Midbrain (tissue), 1 donor: ENCODE measurements at regions not wholly inside any gene's neighbourhood (a gene's known extent, or its start where the extent isn't known, plus 50 kb on each side); places are given as distances from the start of the nearest gene placed in this dataset.
A peak's percentile ranks its signal among the peaks of the same experiment; 100 is the strongest.
"Not testable (repeated sequence)": the region's sequence is repeated elsewhere in the genome, so short reads cannot be mapped to it uniquely, and the experiment has no call there.

ENCODE experiments used
- DNase-seq: peaks from one replicate; lab custom pipeline; 2025; lab: John Stamatoyannopoulos, UW

DNA sequence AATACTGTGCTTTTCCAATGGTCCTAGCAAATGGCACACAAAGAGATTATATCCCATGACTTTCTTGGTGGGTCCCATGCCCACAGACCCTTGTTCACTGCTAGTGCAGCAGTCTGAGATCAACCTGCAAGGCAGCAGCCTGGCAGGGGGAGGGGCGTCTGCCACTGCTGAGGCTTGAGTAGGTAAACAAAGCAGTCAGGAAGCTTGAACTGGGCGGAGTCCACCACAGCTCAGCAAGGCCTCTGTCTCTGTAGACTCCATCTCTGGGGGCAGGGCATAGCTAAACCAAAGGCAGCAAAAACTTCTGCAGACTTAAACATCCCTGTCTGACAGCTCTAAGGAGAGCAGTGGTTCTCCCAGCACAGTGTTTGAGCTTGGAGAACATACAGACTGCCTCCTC is 82.9 kb downstream of the ZNF737 start:
- no peak for DNase-seq

DNA sequence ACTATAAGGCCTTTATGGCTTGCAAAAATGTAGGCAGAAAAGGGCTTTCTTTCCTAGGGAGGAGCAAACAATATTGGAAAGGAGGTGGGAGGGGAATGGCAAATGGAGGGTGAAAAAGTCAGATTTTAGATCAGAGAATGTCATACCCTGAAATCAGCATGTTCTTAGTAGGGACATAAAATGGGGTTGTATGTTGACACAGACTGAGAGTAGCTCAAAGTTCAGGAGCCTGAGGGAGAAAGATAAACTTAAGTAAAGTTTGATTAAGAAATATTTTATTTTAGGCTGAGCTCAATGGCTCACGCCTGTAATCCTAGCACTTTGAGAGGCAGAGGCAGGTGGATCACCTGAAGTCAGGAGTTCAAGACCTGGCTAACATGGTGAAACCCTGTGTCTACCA is 83.8 kb downstream of the ZNF737 start:
- no peak for DNase-seq

DNA sequence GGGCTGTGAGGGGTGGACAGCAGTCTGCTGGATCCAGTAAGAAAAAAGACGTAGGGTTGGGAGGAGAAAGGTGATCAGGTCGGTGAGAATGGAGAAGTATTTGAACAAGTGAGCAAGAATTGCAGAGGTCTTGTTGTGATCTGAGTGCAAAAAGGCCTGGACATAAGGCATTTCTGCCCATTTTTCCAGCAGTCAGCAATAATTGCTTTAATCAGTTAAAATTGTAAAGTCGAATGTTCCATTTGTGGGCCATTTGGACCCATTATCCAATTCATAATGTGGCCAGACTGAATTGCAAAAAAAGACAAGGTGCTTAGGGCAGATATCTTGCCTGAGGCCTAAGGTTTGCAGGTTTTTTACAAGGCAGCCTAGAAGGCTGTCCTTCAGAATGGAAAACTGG is 86.1 kb downstream of the ZNF737 start:
- DNase-seq: no peak

DNA sequence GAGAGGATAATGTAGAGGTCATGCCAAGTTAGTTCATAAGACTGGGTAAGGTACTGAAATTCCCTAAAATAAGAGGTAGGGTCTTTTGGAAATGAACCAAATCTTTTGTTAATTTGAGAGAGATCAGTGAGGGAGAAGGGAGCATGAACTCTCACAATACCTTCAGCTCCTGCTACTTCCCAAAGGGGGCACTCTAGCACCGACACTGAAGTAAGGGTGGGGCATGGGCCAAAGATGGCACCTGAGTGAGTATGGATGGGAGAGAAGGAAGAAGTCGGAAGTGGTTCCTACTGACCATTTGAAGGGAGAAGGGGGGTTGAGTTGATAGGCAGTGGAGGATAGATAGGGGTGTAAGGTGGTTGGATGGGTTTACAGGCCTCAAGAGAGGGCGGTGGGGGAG is 86.6 kb downstream of the ZNF737 start:
- no peak for DNase-seq

DNA sequence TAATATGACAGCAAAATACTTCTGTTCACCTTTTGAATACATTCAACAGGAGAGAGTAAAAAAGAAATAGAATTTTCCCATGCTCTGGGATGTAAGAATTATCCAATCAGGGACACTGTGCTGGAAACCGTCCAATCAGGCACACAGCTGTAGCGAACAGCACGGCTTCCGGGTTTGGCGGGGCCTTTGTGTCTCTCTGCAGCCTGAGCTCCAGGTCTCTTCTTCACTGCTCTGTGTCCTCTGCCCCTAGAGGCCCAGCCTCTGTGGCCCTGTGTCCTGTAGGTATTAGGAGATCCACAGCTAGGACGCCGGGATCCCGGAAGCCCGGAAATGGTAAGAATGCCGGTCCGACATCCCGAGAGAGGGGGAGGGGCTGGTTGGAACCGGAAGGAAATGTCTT is 92.7 kb downstream of the ZNF737 start:
- no peak for DNase-seq

DNA sequence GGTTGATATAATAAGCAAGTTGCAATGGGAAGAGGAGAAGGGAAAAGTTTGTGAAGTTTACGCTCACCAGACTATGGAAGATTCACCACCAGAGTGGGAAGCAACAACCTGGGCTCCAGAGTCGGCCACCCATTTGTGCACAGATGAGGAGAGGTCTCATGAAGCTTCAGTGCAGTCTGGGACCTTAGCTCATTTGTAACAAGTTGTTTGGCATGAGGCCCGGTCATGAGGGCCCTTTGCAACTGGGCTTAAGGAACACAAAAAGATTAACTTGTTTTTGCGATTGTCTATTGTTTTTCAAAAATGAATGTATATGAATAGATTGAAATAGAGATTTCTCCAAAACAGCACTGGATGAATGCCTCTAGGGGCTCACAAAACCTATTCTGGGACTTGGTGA is 94.2 kb downstream of the ZNF737 start:
- DNase-seq: no peak

DNA sequence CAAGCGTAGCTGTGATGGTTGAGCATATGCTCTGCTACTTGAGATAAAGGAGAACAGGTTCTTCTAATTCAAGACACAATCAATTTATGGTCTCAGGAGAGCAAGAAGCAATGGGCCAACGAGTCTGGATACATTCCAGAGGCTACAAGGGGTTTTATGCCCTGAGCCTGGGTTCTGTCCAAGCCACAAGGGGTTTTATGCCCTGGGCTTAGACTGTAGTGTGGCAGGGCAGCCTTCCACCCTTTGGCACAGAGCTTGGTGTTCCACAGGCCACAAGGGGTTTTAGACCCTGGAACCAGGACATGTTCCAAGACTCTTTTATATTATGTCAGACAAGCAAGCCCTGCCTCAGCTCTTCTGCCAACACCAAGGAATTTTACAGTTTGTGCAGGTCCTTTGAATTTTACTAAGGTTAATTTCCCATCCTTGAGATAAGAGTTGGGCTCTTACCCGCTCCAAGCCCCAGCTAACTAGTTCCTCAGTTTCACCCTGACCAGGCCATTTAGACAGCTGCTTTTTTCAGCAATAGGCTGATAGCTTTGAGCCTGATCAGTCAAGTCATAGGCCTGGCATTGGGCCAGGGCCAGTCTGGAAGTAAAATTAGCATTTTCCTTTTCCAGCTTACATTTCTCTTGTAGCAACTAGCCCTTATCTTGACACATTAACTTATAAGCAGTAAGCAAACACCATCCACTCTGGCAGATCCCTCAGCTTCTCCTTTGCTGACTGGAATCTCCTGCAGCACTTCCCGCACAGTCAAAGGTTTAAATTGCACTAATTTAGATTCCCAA is 95.0 kb downstream of the ZNF737 start:
- no peak for DNase-seq

DNA sequence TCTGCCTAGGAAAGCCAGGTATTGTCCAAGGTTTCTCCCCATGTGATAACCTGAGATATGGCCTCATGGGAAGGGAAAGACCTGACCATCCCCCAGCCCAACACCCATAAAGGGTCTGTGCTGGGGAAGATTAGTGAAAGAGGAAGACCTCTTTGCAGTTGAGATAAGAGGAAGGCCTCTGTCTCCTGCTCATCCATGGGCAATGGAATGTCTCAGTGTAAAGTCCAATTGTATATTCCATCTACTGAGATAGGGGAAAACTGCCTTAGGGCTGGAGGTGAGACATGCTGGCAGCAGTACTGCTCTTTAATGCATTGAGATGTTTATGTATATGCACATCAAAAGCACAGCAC is 99.0 kb downstream of the ZNF737 start:
- DNase-seq: not testable (repeated sequence)

DNA sequence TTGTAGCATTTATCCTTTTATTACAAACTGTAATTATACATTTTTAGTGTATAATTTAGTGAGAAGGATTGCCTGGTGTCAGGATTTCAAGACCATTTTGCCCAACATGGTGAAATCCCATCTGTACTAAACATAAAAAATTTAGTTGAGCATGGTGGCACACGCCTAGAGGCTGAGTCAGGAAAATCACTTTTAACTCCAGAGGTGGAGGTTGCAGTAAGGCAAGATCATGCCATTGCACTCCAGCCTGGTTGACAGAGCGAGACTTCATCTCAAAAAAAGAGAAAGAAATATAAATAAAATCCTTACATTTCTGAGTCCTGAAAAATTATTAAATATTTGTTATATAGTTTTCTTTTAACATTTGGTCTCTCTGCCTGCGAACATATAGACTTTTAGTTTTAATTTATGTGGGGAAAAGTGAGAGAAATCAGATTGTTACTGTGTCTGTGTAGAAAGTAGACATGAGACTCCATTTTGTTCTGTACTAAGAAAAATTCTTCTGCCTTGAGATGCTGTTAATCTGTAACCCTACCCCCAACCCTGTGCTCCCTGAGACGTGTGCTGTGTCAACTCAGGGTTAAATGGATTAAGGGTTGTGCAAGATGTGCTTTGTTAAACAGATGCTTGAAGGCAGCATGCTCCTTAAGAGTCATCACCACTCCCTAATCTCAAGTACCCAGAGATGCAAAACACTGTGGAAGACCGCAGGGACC is 99.5 kb downstream of the ZNF737 start:
- DNase-seq: not testable (repeated sequence)

DNA sequence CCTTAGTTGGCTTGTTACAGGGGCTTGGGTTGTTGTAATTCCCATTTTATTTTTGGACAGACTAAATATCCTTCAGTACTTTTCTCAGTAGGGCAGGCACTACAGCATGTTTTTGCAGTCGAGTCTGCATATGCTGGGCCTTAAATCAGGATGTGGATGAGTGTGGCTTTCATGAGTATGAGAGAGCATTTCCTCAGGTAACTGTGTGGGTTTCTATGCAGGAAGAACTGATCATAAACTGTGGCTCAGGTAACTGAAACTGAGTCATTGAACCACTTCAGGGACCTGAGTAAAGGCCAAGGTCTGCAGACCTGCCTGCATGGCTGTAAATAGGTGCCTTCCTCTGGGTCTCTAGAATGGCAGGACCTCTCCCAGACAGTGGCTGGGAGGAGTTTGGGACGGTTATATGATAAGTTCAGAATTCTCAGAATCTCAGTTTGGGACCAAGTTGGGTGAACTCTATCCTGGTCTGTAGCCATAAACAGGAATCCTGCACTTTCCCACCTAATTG is 112.1 kb downstream of the ZNF737 start:
- DNase-seq: no peak

DNA sequence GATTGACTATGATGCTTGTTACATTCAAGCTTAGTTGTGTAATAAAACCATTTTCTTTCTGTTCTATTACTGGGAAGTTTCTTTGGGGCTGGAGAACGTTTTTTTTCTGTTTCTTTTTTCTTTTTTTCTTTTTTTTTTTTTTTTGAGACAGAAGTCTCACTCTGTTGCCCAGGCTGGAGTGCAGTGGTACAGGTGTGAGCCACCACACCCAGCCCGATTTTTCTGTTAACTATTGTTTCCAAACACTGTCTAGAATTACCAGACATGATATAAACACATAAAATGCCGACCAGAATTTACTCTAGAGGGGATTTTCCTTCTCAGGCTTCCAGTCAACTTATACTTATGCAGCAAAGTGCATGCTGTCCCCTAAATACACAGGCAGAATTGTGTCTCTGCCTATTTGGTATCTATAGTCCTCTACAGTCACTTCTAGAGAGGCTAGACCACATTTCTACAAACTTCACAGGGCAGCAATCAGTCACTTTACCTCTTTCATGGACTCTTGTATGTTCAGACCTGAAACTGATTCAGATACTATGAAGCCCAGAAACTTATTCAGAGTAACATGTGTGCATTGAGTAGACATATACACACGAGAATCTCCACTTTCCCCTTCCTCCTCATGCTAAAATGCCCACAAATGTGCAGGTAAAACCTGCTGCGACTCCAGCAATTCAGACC is 121.2 kb downstream of the ZNF737 start:
- no peak for DNase-seq

DNA sequence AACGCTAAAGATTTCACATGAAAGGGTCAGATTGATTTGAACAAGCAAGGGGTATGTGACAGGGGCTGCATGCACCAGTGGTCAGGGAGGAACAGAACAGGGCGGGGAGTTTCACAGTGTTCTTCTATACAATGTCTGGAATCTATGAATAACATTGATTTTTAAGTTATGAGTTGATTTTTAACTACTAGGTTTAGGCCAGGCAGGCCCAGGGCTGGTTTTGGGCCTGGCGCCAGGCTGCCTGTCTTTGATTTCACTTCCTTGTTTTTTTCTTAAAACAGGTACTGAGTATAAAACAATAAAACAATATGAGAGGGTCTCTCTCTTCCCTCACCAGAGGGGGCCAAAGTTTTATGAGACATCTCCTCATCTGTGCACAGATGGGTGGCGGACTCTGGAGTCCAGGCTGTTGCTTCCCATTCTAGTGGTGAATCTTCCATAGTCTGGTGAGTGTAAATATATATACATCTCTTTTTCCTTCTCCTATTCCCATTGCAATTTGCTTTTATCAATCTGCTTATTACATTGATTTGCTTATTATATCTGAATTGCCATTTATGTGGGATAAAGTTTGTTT is 133.2 kb downstream of the ZNF737 start:
- DNase-seq: not testable (repeated sequence)

DNA sequence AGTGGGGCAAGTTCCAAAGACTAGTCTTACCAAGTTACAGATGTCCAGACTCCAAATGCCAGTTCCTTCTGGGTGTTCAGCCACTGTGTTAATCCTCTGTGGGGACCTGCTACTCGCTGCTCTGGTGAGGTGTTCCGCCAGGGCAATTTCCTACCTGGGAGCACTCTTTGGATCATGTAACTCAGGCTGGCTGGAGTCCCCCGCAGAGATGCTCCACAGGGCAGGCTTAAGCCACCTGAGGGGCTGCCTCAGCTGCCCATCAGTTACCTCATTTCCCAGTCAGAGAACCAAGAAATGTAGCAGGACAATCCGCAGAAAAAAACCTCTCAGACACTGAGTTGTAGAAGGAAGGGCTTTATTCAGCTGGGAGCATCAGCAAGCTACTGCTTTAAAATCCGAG is 133.8 kb downstream of the ZNF737 start:
- no peak for DNase-seq

DNA sequence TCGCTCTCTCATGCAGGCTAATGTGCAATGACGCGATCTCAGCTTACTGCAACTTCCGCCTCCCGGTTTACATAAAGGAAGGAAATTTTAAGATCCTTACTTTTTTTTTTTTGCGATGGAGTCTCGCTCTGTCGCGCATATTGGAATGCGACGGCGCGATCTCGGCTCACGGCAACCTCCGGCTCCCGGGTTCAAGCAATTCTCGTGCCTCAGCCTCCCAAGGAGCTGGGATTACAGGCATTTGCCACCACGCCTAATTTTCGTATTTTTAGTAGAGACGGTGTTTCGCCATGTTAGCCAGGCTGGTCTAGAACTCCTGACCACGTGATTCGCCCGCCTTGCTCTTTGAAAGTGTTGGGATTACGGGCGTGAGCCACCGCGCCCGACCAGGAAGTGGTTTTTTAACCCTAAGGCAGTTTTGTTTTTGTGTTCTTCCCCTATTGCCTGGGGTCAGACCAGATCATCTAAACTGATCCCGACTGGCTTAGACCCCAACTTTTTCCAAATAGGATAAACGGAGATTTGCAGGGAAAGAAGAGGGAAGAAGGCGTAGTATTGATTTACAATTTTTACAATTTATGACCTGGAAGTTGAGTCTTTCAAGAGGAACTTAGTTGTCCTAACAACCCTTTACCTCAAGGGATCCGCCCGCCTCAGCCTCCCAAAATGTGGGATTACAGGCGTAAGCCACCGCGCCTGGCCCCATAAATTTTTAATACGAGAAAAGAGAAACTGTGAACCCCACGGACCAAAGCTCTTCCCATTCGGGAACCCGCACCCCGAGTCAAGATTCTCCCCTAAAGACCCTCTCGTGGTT is 142.0 kb downstream of the ZNF737 start:
- DNase-seq: peak; percentile 64

DNA sequence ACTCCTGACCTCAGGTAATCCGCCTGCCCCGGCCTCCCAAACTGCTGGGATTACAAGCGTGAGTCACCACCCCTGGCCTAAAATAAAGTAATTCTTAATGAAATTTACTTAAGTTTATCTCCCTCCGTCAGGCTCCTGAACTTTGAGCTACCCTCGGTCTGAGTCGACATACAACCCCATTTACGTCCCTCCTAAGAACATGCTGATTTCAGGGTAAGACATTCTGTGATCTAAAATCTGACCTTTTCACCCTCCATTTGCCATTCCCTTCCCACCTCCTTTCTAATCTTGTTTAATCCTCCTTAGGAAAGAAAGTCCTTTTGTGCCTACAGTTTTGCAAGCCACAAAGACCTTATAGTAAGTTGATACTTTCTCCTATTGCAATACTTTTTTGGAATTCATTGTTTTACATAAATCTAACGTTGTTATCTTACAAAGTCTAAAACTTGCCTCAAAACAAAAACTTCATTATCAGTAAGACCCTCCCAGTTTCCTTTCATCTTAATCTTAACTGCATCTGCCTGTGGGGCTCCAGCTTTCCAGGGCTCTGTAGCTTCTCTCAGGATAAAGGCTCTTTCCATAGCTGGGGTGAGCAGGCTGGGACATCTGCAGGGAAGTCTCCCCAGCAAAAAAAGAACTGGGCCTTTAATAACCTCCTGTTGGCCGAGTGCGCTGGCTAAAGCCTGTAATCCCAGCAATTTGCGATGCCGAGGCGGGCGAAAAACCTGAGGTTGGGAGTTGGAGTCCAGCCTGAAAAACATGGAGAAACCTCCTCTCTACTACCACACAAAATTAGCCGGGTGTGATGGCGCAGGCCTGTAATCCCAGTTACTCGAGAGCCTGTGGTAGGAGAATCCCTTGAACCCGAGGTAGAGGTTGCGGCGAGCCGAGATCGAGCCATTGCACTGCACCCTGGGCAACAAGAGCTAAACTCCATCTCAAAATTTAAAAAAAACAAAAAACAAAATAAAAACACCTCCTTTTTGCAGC is 143.1 kb downstream of the ZNF737 start:
- DNase-seq: peak; percentile 20

DNA sequence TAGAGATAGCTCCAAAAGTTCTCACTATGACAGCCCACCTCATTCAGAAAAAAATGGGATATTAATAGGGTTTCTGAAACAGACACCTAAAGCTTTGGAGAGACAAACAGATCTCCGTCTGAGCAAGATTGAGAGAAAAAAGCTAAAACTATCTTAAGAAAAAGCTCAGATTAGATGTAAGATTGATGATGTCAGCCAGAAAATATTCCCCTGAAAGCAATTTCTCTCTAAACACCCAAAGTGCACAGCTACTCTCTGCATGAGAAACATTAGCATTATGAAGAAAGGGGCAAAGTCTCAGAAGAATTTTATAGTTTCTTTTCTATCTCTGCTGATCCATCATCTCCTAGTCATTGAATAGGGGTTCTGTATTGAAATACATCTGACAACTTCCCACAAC is 148.9 kb downstream of the ZNF737 start:
- no peak for DNase-seq

DNA sequence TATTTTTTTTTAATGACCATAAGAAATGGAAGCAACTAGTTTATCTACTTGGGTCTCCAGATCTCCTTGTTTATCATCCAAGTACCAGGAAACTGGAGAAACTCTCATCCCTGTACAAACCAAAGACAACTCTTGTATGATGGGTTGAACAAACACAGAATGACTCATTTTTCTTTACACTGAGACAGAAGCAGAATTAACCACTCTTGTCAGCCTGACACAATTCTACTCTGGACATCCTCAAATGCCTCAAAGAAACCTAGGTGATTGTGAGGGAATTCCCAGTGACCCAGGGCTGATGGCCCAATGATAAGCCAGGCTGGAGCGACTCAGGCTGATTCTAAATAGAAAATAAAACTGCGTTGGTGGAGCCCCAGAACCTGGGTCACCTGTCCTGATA is 151.5 kb downstream of the ZNF737 start:
- no peak for DNase-seq

DNA sequence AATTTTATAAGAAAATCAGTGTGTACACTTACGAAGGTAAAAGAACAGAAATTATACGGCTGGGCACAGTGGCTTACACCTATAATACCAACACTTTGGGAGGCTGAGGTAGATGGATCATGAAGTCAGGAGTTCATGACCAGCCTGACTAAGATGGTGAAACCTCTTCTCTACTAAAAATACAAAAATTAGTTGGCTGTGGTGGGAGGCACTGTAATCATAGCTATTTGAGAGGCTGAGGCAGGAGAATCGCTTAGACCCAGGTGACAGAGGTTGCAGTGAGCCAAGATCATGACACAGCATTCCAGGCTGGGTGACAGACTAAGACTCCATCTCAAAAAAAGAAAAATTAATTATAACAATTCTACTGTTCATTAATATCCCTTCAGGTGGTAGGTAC is 151.9 kb downstream of the ZNF737 start:
- no peak for DNase-seq

DNA sequence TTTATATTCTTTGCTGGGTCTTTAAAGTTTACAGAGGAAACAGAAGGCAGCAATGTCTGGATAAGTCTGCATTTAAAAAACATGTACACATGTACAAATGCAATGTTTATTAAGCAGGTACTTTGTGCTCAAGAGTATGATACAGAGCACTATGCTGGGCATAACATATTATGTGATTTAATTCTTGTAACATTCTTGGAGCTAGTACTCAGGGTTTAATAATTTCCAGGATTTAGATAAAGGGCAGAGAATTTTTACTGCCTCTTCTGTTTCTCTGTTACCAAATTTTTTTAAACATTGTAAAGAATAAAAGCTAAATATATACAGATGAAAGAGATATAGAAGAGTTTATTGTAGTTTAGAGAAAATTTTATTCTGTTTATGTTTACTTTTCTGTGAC is 152.7 kb downstream of the ZNF737 start:
- DNase-seq: no peak

DNA sequence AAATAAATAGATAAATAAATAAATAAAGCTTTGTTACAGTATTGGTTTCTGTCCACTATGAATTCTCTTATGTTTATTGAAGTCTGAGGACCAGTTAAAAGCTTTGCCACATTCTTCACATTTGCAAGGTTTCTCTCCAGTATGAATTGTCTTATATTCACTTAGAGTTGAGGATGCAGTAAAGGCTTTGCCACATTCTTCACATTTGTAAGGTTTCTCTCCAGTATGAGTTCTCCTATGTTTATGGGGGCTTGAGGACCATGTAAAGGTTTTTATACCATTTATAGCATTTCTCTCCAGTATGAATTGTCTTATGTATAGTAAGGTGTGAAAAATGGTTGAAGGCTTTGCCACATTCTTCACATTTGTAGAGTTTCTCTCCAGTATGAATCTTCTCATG is 168.3 kb downstream of the ZNF737 start:
- no peak for DNase-seq
